MG63 (cell line): ENCODE measurements at regions not wholly inside any gene's neighbourhood (a gene's known extent, or its start where the extent isn't known, plus 50 kb on each side); places are given as distances from the start of the nearest gene placed in this dataset.

ENCODE experiments used
- DNase-seq: peaks from one replicate; pipeline ENCODE4 v3.0.0-alpha.2; 2020
- H3K27me3 ChIP-seq: fragments of 250-450 bp; sonication (Bioruptor Pico); 2 replicates; pipeline ENCODE4 v1.5.1; 2020; ENCODE audit warnings: mild to moderate bottlenecking, moderate library complexity
- H3K36me3 ChIP-seq: fragments of 250-450 bp; sonication (Bioruptor Pico); 2 replicates; pipeline ENCODE4 v1.5.1; 2020; ENCODE audit warnings: mild to moderate bottlenecking, moderate library complexity
- H3K4me3 ChIP-seq: fragments of 250-450 bp; sonication (Bioruptor Pico); 2 replicates; pipeline ENCODE4 v1.5.1; 2020; ENCODE audit warnings: mild to moderate bottlenecking, moderate library complexity
- H3K9me3 ChIP-seq: fragments of 250-450 bp; sonication (Bioruptor Pico); 2 replicates; pipeline ENCODE4 v1.5.1; 2020; ENCODE audit warnings: mild to moderate bottlenecking, moderate library complexity

DNA sequence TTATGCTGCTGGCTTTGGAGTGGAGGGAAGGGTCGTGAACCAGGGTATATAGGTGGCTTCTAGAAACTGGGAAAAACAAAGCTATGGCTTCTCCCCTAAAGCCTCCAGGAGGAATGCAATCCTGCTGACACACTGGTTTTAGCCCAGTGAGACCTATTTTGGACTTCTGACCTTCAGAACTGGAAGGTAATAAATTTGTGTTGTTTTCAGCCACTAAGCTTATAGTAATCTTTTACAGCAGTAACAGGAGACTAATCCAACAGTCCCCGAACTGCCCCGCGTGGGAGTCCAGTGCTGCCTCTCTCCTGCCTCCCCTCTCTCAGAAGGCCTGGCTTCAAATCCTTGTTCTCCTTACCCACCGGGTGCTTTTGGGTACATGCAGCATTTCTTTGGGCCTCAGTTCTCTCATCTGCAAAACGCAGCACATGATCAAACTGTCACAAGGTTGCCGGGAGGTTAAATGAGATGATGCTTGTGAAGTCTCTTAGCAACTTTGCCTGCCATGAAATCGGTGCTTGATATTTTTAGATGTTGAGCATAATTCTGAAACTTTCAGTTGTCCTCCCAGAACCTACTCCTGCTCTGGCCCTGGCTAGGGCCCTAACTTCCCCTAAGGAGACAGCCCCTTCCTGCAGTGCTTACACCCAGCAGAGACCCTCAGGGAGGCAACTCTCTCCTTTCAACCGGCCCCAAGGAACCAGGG lies 127.3 kb upstream of the BOD1 start:
- H3K9me3 ChIP-seq, result no peaks in the 10 kb centered on the region
- no peak for DNase-seq
- H3K4me3 ChIP-seq, result no peak overlapping the region
- no peaks in the 10 kb centered on the region for H3K27me3 ChIP-seq
- H3K36me3 ChIP-seq, result no peaks in the 10 kb centered on the region

DNA sequence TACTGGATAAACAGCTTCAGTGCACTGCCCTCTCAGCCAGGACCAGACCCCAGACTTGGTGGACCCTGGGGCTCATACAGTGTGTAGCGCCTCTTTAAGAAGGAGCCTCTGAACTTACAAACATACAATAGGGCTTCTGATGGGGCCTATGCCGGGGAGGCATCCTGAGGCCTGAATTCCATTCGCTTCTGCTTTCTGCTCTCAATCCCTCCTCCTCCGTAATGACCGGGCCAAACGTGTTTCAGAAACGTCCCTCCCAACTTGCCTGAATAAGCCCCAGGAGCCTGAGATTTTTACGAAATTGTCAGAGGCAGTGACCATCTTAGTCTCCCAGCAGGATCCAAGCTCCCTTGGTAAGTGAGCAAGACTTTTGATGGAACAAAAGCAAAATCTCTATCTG lies 128.1 kb upstream of the BOD1 start:
- no peaks in the 10 kb centered on the region for H3K36me3 ChIP-seq
- H3K4me3 ChIP-seq, result no peak overlapping the region
- DNase-seq, result no peak
- H3K27me3 ChIP-seq, result no peaks in the 10 kb centered on the region
- H3K9me3 ChIP-seq, result no peaks in the 10 kb centered on the region

DNA sequence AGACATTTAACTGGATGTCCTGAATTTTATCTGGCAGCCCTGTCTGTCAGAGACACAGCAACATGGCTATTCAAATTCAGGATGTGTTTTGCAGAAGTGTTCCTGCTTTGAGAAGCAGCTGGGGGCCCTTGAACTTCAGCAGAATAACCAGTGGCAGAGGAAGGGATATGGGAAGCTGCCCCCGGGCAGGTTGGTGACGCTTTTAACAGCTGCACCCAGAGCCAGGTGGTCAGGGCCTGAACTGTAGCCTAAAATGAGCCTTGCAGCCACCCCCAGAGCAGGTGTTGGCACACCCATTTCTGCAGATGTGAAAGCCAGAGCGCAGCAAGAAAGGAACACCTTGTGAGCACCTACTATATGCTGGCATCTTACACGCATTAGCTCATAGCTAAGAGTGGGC lies 128.7 kb upstream of the BOD1 start:
- Histone ChIP-seq H3K36me3 (no peaks in the 10 kb centered on the region), H3K27me3 (no peaks in the 10 kb centered on the region), H3K4me3 (no peak overlapping the region), H3K9me3 (no peaks in the 10 kb centered on the region)
- DNase-seq, result no peak

DNA sequence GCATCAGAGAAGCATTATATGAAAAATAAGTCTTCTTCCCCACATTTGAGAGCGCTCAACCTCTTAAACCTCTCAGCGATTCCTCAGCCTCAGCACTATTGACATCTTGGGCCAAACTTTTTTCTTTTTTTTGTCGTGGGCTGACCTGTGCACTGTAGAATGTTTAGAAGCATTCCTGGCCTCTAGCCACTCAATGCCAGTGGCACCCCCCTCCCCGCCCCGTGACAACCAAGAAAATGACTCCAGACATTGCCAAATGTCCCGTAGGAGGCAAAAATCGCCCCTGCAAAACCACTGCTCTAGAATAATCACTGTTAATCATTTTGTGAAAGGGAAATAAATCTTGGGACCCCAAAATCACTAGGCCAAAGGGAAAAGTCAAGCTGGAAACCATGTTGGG lies 129.1 kb upstream of the BOD1 start:
- no peaks in the 10 kb centered on the region for H3K27me3 ChIP-seq
- DNase-seq, result no peak
- H3K9me3 ChIP-seq, result no peaks in the 10 kb centered on the region
- no peaks in the 10 kb centered on the region for H3K36me3 ChIP-seq
- H3K4me3 ChIP-seq, result no peak overlapping the region

DNA sequence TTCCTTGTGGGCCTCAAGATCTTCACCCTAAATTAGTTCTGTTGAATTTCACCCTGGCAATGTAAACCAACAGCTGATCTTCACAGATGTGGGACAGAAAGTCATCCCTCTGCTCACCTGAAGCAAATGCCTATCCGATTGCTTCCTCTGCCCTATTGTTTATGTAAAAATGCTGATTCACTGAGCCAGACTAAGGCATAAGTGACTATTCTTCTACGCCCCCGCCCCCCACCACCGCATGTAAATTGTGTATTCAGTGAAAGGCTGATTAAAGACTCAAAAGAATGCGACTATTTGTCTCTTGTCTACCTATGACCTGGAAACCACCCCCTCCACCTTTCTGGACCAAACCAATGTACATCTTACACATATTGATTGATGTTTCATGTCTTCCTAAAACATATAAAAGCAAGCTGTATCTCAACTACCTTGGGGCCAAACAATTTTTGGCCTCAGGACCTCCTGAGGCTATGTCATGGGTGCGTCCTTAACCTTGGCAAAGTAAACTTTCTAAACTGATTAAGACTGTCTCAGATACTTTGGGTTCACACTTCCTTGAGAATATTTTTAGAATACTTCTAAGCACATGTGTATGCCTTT lies 129.7 kb upstream of the BOD1 start:
- Histone ChIP-seq H3K27me3 (no peaks in the 10 kb centered on the region), H3K9me3 (no peaks in the 10 kb centered on the region), H3K4me3 (no peak overlapping the region), H3K36me3 (no peaks in the 10 kb centered on the region)
- DNase-seq, result no peak

DNA sequence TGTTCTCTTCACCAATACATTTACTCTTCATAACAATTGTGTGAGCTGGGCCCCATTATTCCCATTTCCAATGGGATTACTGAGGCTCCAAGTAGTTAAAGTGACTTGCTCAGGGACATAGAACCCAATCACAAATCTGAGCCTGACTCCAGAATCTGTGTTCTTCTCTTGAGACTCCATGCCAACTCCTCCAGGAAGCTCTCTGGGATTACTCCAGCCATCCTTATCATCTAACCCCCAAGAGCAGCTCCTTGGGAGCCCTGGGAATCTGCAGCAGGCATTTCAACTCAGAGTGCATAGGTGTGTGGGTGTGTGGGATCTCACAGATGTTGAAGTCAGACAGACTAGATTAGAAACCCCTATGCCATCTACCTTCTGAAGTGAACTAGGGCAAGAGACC lies 131.4 kb upstream of the BOD1 start:
- Histone ChIP-seq H3K27me3 (no peaks in the 10 kb centered on the region), H3K9me3 (no peaks in the 10 kb centered on the region), H3K36me3 (no peaks in the 10 kb centered on the region), H3K4me3 (no peak overlapping the region)
- no peak for DNase-seq

DNA sequence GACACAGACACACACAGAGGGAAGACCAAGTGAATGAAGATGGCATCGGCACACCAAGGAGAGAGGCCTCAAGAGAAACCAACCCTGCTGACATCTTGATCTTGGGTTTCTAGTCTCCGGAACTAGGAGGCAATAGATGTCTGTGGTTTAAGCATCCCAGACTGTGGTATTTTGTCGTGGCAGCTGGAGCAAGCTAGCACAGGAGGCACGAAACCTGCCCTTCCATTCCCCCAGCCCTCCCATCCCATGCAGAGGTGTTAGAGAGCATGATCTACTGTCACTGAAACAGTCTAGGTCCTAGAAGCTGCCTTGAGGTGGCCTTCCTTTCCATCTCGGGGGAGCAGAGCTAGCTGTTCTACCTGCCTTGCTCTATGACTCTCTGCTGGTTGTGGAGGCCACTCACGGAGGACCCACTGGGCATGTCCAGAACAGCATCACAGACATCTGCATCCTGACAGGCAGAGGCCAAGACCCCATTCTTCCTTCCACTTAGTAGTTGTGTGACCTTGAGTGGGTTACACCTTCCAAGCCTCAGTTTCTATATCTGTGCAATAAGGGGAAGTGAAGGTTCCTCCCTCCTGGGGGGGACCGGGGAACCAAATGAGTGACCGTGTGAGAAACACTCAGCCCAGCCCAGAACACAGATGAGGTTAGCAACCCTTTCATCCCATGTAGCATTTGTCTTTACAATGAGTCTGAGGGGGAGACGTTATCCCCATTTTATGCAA lies 134.3 kb upstream of the BOD1 start:
- H3K9me3 ChIP-seq, result no peaks in the 10 kb centered on the region
- H3K4me3 ChIP-seq, result no peak overlapping the region
- no peaks in the 10 kb centered on the region for H3K27me3 ChIP-seq
- no peak for DNase-seq
- no peaks in the 10 kb centered on the region for H3K36me3 ChIP-seq

DNA sequence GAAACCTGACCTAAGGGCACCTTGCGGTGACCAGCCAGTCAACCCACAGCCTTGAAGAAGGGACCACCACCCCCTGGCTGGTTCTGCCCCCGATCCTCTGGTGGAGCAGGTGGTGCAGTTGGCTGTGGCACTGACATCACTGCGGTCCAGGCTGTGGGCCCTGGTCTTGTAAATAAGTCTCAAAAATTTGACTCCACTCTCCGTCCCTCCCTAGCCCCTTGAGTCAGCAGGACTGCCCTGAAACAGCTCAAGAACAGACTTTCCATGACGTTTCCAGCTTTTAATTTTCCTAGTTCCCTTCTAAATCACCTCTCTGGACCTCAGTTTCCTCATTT lies 134.8 kb upstream of the BOD1 start:
- H3K9me3 ChIP-seq, result no peaks in the 10 kb centered on the region
- no peaks in the 10 kb centered on the region for H3K27me3 ChIP-seq
- no peaks in the 10 kb centered on the region for H3K36me3 ChIP-seq
- H3K4me3 ChIP-seq, result no peak overlapping the region
- no peak for DNase-seq

DNA sequence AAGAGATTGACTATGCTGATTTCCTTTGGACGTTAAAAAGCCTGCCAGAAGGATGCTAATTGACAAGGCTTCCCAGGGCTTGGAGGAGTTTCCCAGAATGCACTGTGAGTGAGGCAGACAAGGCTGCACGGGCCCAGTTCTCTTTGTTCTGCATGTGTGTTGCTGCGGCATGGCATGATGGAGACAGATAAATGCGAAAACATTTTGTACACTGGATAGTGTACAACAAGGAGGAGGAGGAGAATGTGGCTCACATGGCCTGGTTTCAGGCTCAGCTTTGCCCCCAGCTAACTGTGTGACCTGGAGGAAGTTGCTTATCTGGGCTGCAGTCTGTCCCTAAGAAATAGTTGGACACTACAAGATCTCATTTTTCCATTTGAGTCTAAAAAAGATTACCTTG lies 135.5 kb upstream of the CPEB4 start:
- Histone ChIP-seq H3K4me3 (no peak overlapping the region), H3K27me3 (no peaks in the 10 kb centered on the region), H3K9me3 (no peaks in the 10 kb centered on the region), H3K36me3 (no peaks in the 10 kb centered on the region)
- no peak for DNase-seq

DNA sequence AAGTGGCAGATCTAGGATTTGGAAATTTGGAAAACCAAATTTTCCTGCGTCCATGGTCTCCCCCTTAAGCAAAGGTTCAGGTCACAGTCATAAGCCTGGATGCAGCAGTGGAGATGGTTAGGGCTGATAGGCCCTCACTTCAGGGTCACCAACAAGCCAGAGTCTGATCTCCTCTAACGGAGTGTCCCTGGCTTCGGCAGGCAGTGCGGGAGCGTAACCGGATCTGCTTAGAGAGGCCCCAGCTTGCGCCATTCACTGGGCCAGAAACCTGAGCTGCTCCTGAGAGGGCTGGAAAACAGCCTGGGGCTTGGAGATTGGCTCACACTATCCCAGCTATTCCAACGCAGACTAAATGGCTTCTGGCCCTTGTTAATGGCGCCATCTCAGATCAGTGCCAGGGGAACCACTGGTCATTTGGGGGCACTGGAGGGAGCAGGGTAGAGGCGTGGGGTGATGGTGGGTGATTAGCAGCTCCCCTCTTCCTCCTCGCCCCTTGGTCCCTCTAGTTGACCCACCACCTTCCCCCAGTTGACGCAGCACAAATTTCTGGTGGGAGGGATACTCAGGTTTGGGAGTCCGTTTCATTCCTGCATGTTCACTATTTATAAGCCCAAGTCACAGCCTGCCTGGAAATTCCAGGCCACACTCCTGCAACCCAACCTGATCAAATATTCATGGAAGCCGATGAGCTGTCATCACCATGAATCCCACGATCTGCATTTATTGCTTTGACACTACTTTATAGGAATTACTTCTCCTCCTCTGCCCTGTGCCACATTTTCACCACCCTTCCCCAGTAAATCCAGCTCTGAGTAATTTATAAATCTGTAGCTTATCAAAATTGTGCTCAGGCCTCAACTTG lies 134.6 kb upstream of the CPEB4 start:
- Histone ChIP-seq H3K36me3 (no peaks in the 10 kb centered on the region), H3K4me3 (no peak overlapping the region)
- no peak for DNase-seq

DNA sequence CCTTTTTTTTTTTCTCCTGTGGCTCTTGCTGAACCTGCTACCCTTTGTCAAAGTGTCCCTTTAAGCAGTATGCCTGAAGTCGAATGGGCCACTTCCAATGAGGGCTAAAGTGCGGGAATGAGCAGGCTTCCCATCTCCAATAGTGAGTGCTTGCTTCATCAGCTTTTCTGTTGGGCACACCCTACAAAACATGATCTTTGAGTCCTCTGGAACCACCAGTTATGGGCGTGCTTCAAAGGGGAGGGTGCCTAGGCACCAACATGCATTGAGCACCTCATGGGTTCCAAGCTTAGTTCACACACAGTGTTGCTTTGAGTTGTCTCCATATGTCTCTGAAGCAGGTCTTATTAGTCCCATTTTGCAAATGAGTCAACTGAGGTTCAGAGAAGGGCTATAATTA lies 132.8 kb upstream of the CPEB4 start:
- no peaks in the 10 kb centered on the region for H3K9me3 ChIP-seq
- no peaks in the 10 kb centered on the region for H3K36me3 ChIP-seq
- H3K4me3 ChIP-seq, result no peak overlapping the region
- DNase-seq, result no peak
- no peaks in the 10 kb centered on the region for H3K27me3 ChIP-seq

More for the DNA sequence above, 134.6 kb upstream of the CPEB4 start:
- Histone ChIP-seq H3K27me3 (no peaks in the 10 kb centered on the region), H3K9me3 (no peaks in the 10 kb centered on the region)

DNA sequence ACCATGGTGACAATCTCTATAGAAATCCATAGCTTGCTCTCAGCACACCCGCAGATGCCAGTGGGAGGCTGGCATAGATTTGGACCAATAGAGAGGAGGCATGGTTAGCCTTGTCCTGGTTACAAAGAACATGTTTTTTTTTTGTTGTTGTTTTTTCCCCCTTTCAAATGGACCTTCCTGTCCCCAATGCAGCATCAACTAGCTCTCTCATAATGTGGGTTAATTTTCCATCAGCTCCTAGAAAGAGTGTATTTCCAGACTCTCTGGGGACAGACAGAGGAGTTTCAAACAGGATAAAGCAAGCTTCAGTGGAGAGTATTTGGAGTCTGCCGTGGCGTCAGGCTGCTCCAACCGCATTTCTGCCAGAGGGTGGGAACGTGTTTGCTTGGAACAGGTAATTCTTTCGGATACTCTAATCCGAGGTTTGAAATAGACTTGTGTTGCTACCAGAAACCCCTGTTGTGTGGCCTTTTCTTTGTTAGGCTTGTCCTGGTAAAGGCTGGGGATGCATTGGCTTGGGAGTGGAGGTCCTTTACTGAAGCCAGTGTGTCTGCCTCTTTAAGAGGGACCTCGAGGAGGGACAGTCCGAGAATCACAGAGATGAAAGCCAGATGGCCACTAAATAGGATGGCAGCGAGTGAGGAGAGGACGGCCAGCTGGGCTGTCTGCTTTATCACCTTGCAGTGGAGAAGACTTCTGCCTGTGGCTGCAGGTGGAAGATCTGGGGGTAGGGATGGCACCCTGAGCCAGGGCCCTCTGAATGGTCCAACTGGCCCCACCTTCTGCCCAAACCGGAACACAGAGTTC lies 130.5 kb upstream of the CPEB4 start:
- DNase-seq, result no peak
- no peaks in the 10 kb centered on the region for H3K9me3 ChIP-seq
- H3K4me3 ChIP-seq, result no peak overlapping the region
- H3K36me3 ChIP-seq, result no peaks in the 10 kb centered on the region
- no peaks in the 10 kb centered on the region for H3K27me3 ChIP-seq

DNA sequence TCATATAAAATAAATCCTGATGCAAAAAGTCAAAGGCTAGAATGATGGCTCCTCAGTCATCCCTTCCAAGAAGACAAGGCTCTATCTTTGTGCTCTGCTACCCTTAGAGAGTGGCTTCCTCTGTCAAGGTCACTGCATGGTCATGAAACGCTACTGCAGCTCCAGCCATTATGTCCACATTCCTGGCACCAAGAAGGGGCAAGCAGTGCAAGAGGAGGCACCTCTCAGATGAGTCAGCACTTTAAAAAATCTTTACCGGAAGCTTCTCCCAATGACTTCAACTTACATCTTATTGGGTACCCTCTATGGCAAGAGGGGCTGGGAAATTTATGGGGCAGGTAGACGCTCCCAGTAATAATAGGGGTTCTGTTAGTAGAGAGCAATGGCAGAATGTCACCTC lies 129.5 kb upstream of the CPEB4 start:
- DNase-seq, result no peak
- Histone ChIP-seq H3K36me3 (no peaks in the 10 kb centered on the region), H3K9me3 (no peaks in the 10 kb centered on the region), H3K4me3 (no peak overlapping the region), H3K27me3 (no peaks in the 10 kb centered on the region)

DNA sequence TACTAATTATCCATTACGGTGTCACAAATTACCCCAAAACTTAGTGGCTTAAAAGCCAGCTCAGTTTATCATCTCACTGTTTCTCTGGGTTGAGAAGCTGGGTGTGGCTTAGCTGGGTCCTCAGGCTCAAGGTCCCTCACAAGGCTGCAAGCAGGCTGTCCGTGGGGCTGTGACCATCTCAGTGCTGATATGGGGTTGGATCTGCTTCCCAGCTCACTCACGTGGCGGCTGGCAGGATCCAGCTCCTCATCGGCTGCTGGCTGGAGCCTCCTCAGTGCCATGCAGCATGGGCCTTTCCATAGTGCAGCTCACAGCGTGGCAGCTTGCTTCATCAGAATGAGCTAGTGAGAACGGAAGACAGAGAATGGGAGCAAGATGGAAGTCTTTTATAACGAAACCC lies 128.5 kb upstream of the CPEB4 start:
- no peak for DNase-seq
- H3K36me3 ChIP-seq, result no peaks in the 10 kb centered on the region
- no peak overlapping the region for H3K4me3 ChIP-seq
- no peaks in the 10 kb centered on the region for H3K27me3 ChIP-seq
- H3K9me3 ChIP-seq, result no peaks in the 10 kb centered on the region

DNA sequence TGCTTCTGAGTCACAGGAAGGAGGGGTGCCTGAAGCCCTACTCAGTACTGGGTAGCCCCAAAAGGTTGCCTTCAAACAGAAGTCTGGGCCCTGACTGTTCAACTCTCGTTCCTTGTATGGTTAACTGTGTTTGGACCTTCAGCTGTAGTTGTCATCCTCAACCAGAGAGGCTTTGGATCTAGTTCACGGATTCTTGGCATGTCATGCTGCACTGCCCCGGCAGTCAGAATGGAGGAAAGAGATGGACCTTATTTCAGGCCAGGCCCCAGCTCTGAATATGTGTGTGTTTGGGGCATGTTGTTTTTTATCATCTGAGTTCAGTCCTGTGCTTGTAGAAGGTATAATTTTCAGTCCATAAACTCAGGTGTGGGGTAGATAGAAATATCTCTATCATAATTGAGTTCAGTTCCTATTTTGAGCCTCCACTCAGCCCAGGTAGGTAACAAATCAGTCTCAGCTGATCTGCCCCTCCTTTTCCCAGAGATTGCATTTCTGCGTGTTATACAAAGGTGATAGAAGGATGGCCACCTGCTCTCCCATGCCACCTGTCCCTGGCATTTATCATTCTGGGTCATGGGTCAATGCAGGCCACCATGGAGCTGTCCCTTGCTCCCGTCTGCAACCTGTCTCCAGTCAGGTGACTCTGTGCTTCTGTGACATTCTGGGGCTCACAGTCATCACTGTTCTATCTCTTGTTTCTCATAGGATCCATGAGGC lies 127.5 kb upstream of the CPEB4 start:
- Histone ChIP-seq H3K36me3 (no peaks in the 10 kb centered on the region), H3K9me3 (no peaks in the 10 kb centered on the region), H3K4me3 (no peak overlapping the region), H3K27me3 (no peaks in the 10 kb centered on the region)
- DNase-seq, result no peak

DNA sequence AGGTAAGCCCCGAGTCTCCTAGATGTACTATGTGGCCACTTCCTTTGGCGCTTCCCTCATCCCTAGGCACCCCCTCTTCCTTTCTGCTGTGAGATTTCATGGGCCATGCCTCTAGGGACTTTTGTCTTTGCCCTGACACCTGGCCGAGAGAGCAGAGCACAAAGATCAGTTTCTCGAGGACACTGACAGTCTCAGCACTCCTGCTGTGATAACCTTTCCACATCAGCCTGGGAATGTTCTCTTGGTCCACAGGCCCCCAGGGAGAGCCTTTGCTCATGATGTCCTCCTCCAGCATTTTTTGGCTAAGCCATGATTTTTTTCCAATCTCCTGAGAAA lies 127.0 kb upstream of the CPEB4 start:
- Histone ChIP-seq H3K9me3 (no peaks in the 10 kb centered on the region), H3K4me3 (no peak overlapping the region), H3K36me3 (no peaks in the 10 kb centered on the region), H3K27me3 (no peaks in the 10 kb centered on the region)
- no peak for DNase-seq
